HG02938 (cell line): ENCODE measurements at regions not wholly inside any gene's neighbourhood (a gene's known extent, or its start where the extent isn't known, plus 50 kb on each side); places are given as distances from the start of the nearest gene placed in this dataset.

ENCODE experiments used
- ATAC-seq: cut with Tn5 transposase; IDR thresholded peaks from one replicate; pipeline ENCODE4 v1.9.1; 2021; ENCODE audit warnings: mild to moderate bottlenecking, moderate library complexity; ENCODE audit not compliant: unreplicated experiment

DNA sequence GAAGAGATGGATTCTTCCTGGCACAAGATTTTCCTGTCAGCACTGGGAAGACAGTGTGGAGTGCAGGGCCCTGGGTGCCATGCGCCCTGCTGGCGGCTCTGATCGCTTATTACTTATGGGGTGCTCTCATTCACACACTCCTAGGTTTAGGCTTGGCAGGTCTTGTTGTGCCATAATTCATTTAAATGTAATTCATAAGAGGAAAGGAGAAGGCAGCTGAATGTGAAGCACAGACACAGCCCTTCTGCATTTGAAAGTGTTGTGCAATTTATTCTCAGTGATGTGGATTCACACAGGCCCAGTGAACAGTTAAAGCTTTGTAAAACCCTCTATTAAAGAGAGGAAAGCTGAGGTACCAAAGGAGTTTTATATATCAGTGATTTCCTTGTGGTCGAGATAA lies 249.7 kb downstream of the C4orf33 start:
- no peak for ATAC-seq

GRCh38 chr4:129346036-129346435 lies 250.1 kb downstream of the C4orf33 start:
- ATAC-seq = no peak

DNA sequence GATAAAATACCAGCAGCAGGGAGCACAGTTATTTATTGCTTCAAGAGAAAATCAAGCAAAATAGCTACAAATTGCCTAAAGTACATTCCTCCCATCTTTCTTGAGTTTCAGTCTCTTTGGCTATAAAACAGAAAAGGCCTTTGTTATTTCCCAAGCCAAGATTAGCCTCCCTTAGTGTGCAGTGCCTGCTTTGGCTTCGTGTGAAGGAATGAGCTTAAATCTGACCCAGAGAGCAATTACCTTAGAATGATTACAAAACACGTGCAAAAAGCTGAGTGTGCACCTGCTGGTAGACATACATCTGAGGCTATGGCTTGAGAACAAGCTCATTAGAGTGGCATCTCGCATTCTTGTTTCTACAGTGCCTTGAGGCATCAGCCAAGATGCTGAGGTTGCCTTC lies 250.8 kb downstream of the C4orf33 start:
- no peak for ATAC-seq

- no peak for ATAC-seq
Observed at GRCh38 chr4:129350834-129351721, 255.1 kb downstream of the C4orf33 start.

- no peak for ATAC-seq
Observed at GRCh38 chr4:129352480-129352879, 256.5 kb downstream of the C4orf33 start.

DNA sequence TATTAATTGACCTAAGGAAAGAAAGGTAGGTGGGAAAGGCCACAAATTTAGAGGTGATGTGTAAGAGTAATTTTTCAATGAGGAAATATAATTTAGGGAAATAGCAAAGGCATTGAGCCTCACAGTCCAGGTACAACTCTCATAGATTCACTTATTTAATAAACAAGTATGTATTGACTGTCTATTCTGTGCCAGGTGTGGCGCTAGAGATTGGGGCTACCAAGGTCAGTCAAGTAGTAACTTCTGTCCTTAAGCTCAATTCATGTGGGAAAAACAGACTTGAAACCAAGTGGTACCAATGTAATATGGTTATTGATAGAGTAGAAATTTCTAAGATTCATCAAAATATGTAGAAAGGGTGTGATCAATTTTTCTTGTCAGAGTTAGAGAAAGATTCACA lies 257.5 kb downstream of the C4orf33 start:
- ATAC-seq = no peak

DNA sequence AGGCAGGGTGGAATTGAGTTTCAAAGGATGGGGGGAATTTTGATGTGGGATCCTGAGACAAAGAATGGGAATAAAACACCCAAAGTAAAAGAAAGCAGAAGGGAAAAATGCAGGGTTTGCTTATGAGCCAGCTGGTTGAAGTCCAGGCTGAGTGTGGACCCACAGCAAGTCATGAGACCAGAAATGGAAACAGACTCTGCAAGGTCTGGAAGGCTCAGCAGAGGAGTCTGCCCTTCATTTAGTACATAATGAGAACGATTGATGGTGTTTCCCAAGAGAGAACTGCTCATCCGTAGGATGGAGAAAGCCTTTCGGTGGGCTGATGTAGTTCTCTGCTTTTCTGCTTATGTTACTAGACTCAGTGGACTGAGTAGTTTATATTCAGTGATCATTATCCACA lies 259.1 kb downstream of the C4orf33 start:
- no peak for ATAC-seq

DNA sequence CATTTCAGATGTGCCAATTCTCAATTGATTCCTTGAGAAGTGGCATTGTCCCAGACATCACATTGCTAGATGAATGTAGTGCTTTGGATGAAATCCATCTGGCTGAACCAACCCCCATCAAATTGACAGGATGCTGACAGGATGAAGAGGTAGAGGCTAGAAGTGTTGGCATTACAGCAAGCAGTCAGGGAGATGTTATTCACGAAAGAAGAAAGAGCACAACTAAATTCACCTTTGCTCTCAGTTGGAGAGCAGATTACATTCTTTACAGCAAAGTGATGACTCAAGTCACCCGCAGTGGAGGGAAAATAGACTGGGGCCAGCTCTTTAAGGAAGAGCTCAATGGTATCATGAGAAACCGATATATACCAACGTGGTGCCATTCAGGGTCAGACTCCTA lies 259.6 kb downstream of the C4orf33 start:
- ATAC-seq = no peak

- no peak for ATAC-seq
Observed at GRCh38 chr4:129358571-129358970, 262.6 kb downstream of the C4orf33 start.

DNA sequence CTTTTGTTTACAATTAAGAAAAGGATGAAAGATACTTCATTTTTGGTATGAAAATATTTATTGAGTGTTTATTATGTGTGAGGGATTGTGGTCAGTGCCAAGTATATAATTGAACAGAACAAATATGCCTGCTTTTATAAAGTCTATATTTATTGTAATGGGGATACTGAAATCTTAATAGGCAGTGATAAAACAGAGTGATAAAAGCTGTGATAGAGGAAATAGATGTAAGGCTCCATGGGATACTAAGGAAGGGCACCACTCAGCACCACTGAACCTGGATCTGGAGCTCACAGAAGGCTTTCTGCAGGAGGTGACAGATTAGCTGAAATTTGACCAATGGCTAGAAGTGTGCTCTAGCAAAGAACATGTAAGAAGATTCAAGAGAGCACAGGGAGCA lies 263.5 kb downstream of the C4orf33 start:
- no peak for ATAC-seq

DNA sequence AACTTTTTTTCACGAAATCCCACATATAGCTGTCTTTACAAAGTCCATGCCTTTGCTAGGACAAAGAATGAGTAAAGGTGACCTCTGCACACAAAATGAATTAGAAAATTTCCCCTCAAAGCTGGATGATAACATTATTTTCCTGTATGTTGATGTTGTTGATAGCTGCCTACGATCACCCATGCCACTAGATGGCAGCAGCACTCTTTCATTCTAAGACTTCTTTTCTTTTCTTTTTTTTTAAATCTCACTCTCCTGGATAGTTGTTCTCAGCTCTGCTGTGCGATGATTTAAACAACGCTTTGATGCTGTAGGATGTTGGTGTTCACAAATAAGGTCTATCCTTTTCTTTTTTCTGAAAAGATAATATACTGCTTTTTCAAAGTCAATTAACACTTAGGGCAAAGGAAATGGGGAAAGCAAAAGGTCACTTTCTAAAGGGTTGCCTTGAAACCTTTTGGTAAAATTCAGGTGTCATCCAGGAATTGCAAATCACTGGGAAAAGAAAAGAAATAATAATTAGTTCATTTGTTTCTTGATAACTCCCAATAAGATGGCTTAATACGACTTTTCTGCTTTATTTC lies 266.8 kb downstream of the C4orf33 start:
- peak; percentile 95 for ATAC-seq

DNA sequence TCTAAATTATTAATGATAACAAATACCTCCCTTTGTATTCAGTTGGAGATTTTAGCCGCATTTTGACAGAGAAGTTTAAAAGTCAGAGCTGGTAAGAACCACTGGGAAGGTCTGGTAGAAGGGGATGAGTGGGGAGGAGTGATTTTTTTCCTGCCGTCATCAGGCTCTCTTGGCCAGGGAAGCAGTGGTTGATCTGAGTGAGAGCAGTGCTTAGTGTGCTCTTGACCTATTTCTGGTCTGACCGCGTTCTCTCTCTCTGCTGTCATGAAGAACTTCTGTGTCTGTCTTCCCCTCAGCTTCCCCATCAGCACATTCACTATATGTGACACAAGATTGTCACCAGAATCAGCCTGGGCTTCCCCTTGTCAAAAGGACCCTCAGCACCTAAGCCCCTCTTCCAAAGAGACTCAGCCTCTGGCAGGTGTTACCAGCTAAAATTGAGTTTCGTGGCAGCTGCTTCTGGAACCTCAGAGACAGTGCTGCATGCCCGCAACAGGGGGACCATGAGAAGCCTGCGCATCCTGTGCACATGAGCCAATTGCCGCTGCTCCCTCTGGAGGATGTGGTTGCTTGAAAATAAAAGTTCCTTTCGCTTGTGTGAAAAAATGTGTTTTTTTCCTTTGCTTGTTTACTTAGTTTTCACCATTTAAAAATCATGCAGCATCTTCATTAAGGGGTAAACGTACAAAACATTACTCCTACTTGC lies 268.9 kb downstream of the C4orf33 start:
- ATAC-seq = no peak

- ATAC-seq = no peak
Observed at GRCh38 chr4:129369361-129370010, 273.5 kb downstream of the C4orf33 start.

DNA sequence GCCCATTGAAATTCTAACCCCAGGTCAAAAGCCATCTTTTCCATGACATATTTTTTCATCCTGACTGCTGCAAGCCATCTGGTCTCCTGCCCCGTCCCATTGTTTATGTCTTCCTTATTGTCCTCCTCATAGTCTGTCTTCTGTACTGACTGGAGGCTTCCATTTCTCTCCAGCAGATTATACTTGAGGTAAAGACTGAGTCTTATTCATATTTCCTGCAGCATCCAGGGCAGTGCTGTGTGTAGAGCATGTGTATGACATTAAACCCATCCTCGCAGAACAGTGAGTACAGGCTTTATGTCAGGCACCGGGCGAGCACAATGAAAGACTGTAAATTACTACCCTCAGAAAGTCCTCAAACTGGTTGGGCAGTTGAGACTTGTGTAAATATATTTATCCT lies 275.1 kb downstream of the C4orf33 start:
- ATAC-seq = no peak

DNA sequence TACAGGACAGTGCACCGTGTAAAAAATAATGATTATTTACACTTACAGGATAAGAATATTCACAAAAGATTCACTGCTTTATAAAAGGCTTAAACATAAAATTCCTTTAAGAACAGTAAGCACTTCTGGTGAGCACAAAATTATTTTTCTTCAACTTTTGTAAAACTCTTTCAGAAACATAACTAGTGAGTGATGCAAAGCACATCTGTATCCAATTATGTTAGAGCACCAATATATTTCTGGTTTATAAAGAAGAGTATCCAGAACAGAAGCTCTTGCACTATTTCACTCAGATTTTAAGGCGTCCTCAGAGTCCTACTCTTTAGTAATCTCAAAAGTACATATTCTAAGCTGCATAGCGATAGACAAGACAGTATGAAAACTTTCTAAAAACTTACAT lies 276.0 kb downstream of the C4orf33 start:
- ATAC-seq = no peak

DNA sequence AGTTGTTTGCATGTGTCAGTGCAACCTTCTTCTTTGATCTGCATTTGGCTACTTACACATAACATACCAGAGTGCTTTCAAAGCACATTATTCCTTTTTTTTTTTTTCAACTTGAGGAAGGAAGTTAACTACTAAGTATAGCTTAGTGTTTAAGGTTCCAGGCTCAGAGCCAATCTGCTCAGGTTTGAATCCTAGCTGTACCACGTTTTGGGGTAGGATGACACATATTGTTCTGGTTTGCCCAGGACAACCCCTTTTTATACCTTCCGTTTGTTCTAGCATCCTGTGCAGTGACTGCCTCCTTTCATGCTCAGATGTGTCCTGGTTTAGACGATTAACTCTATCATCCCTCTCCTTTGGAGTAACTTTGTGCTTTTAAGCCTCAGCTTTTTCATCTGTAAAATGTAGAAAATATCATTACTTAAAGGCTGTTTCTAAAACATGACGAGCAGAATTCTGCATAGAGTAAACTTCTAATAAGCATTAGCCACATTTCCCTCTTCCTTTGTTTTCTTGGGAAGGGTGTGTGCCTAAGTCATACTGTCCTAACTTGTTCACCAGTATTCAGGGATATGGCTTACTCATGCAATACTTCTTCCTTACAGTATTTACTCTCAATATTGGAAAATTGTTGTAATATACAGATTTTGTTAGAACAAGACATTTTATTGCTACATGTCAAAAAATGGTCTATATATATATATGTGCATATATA lies 281.3 kb downstream of the C4orf33 start:
- ATAC-seq = no peak

DNA sequence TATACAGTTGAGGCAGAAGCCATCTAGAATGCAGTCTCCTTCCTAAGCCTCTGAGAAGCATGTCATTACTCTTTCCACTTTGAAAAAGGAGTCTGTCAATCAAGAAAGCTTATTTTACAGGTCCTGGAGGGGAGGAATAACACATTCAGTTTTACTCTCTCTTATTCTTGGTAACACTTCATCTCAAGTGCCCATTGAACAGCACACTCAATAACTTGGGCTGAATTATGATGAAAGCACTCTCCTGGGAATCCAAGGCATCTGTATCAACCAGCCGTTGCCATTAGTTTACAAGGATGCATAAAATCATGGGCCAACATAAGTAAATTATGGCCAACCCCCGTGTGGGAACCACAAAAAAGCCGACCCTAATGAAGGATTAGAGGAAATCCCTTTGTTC lies 282.4 kb downstream of the C4orf33 start:
- ATAC-seq = no peak

GRCh38 chr4:129379429-129379828 lies 283.5 kb downstream of the C4orf33 start:
- no peak for ATAC-seq

- no peak for ATAC-seq
Observed at GRCh38 chr4:129384974-129385373, 289.0 kb downstream of the C4orf33 start.

DNA sequence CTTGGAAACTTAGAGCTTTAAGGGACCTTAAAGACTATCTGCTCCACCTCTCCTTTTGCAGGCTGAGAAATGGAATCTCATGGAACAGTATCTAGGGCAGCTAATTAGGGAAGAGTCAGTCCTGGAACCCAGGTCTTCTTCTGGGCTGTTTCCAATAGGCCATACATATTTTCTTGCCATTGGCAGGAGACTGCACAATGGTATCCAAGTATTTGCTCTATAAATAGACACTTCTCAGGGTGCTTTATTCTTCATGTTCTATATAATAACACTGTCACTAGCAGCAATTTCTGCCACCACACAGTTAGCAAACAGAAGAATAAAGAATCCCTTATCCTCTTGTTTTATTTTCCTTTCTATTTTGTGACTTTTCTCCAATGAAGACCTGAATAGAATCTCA lies 291.7 kb downstream of the C4orf33 start:
- ATAC-seq = no peak

- no peak for ATAC-seq
Observed at GRCh38 chr4:129393976-129394375, 298.0 kb downstream of the C4orf33 start.
